Activated T-helper 2 cell treated with anti-CD3 and anti-CD28 coated beads, Interferon-gamma antibody, Interleukin-2, Interleukin-4, amounts not matched to agents 10 μg/mL and 5 μg/mL and 100 μg/mL, durations not matched to agents 14 hours and 24 hours and 36 hours (primary cell): ENCODE measurements at regions not wholly inside any gene's neighbourhood (a gene's known extent, or its start where the extent isn't known, plus 50 kb on each side); places are given as distances from the start of the nearest gene placed in this dataset.

Experiments
- DNase-seq: peaks from one replicate; pipeline ENCODE4 v3.0.0; 2021; ENCODE audit warnings: low spot score
- H3K27ac Mint-ChIP-seq: one replicate; pipeline ENCODE4 v1.8.0; 2021; ENCODE audit warnings: mixed read lengths
- H3K27me3 Mint-ChIP-seq: one replicate; pipeline ENCODE4 v1.8.0; 2021; ENCODE audit warnings: low read depth, mixed read lengths
- H3K36me3 Mint-ChIP-seq: one replicate; pipeline ENCODE4 v1.8.0; 2021; ENCODE audit warnings: low read depth, mixed read lengths
- H3K4me1 Mint-ChIP-seq: one replicate; pipeline ENCODE4 v1.8.0; 2021; ENCODE audit warnings: low read depth, mixed read lengths
- H3K4me3 Mint-ChIP-seq: one replicate; pipeline ENCODE4 v1.8.0; 2021; ENCODE audit warnings: low read depth, mild to moderate bottlenecking, moderate library complexity, mixed read lengths
- H3K9me3 Mint-ChIP-seq: one replicate; pipeline ENCODE4 v1.8.0; 2021; ENCODE audit warnings: mixed read lengths
- intact Hi-C: fragments of 100-400 bp; cut with micrococcal nuclease; formaldehyde crosslinking; loops from one replicate; pipeline ENCODE4 v1.15.1; 2023

- Mint-ChIP-seq H3K36me3 (no peaks in the 10 kb centered on the region), H3K9me3 (no peaks in the 10 kb centered on the region), H3K4me3 (no peak overlapping the region), H3K4me1 (no peaks in the 10 kb centered on the region), H3K27me3 (no peaks in the 10 kb centered on the region), H3K27ac (no peak overlapping the region)
- intact Hi-C loops = no loop called here
- DNase-seq = no peak
These were observed 491.0 kb downstream of the TBC1D4 start for GRCh38 chr13:74990992-74991391.

- H3K9me3 Mint-ChIP-seq = no peaks in the 10 kb centered on the region
- no peak for DNase-seq
- H3K36me3 Mint-ChIP-seq = no peaks in the 10 kb centered on the region
- intact Hi-C loops = no loop called here
- no peak overlapping the region for H3K4me3 Mint-ChIP-seq
- no peaks in the 10 kb centered on the region for H3K27me3 Mint-ChIP-seq
- no peak overlapping the region for H3K27ac Mint-ChIP-seq
- no peaks in the 10 kb centered on the region for H3K4me1 Mint-ChIP-seq
These were observed 494.8 kb downstream of the TBC1D4 start for GRCh38 chr13:74987124-74987690.

- no peak for DNase-seq
- H3K4me3 Mint-ChIP-seq = no peak overlapping the region
- no peaks in the 10 kb centered on the region for H3K36me3 Mint-ChIP-seq
- intact Hi-C loops = no loop called here
- H3K27me3 Mint-ChIP-seq = no peaks in the 10 kb centered on the region
- no peaks in the 10 kb centered on the region for H3K9me3 Mint-ChIP-seq
- no peak overlapping the region for H3K27ac Mint-ChIP-seq
- no peaks in the 10 kb centered on the region for H3K4me1 Mint-ChIP-seq
These were observed 495.4 kb downstream of the TBC1D4 start for GRCh38 chr13:74986609-74987008.

- Mint-ChIP-seq H3K4me1 (no peaks in the 10 kb centered on the region), H3K4me3 (no peak overlapping the region), H3K9me3 (no peaks in the 10 kb centered on the region), H3K27me3 (no peaks in the 10 kb centered on the region), H3K36me3 (no peaks in the 10 kb centered on the region), H3K27ac (no peak overlapping the region)
- DNase-seq = no peak
- intact Hi-C loops = no loop called here
These were observed 502.3 kb downstream of the TBC1D4 start for GRCh38 chr13:74979703-74980102.

GRCh38 chr13:74978591-74978990 lies 503.4 kb downstream of the TBC1D4 start:
- Mint-ChIP-seq H3K27me3 (no peaks in the 10 kb centered on the region), H3K9me3 (no peaks in the 10 kb centered on the region), H3K27ac (no peak overlapping the region), H3K4me3 (no peak overlapping the region), H3K4me1 (no peaks in the 10 kb centered on the region), H3K36me3 (no peaks in the 10 kb centered on the region)
- no peak for DNase-seq
- intact Hi-C loops = no loop called here

GRCh38 chr13:74977498-74977897 lies 504.5 kb downstream of the TBC1D4 start:
- Mint-ChIP-seq H3K4me3 (no peak overlapping the region), H3K4me1 (no peaks in the 10 kb centered on the region), H3K27ac (no peak overlapping the region), H3K36me3 (no peaks in the 10 kb centered on the region), H3K9me3 (no peaks in the 10 kb centered on the region), H3K27me3 (no peaks in the 10 kb centered on the region)
- intact Hi-C loops = no loop called here
- DNase-seq = no peak

GRCh38 chr13:74975111-74975510 lies 506.9 kb downstream of the TBC1D4 start:
- Mint-ChIP-seq H3K9me3 (no peaks in the 10 kb centered on the region), H3K27ac (no peak overlapping the region), H3K36me3 (no peaks in the 10 kb centered on the region), H3K4me1 (no peaks in the 10 kb centered on the region), H3K27me3 (no peaks in the 10 kb centered on the region), H3K4me3 (no peak overlapping the region)
- DNase-seq = no peak
- intact Hi-C loops = no loop called here

- Mint-ChIP-seq H3K4me3 (no peak overlapping the region), H3K9me3 (no peaks in the 10 kb centered on the region), H3K36me3 (no peaks in the 10 kb centered on the region), H3K4me1 (no peaks in the 10 kb centered on the region), H3K27me3 (no peaks in the 10 kb centered on the region), H3K27ac (no peak overlapping the region)
- intact Hi-C loops = no loop called here
- DNase-seq = no peak
These were observed 507.8 kb downstream of the TBC1D4 start for GRCh38 chr13:74973935-74974879.

- Mint-ChIP-seq H3K4me1 (no peaks in the 10 kb centered on the region), H3K9me3 (no peaks in the 10 kb centered on the region), H3K27ac (no peak overlapping the region), H3K4me3 (no peak overlapping the region), H3K27me3 (no peaks in the 10 kb centered on the region), H3K36me3 (no peaks in the 10 kb centered on the region)
- intact Hi-C loops = no loop called here
- no peak for DNase-seq
These were observed 512.5 kb downstream of the TBC1D4 start for GRCh38 chr13:74969419-74969818.

GRCh38 chr13:74966814-74967424 lies 515.0 kb downstream of the TBC1D4 start:
- no peak overlapping the region for H3K27ac Mint-ChIP-seq
- H3K9me3 Mint-ChIP-seq = no peaks in the 10 kb centered on the region
- H3K4me1 Mint-ChIP-seq = no peaks in the 10 kb centered on the region
- H3K36me3 Mint-ChIP-seq = no peaks in the 10 kb centered on the region
- intact Hi-C loops = no loop called here
- no peak for DNase-seq
- H3K27me3 Mint-ChIP-seq = no peaks in the 10 kb centered on the region
- H3K4me3 Mint-ChIP-seq = no peak overlapping the region

- Mint-ChIP-seq H3K4me3 (no peak overlapping the region), H3K4me1 (no peaks in the 10 kb centered on the region), H3K9me3 (no peaks in the 10 kb centered on the region), H3K27ac (no peak overlapping the region), H3K36me3 (no peaks in the 10 kb centered on the region), H3K27me3 (no peaks in the 10 kb centered on the region)
- no peak for DNase-seq
- intact Hi-C loops = no loop called here
These were observed 515.7 kb downstream of the TBC1D4 start for GRCh38 chr13:74966275-74966674.

- DNase-seq = no peak
- Mint-ChIP-seq H3K9me3 (peaks cover 17% of the 10 kb centered on the region), H3K36me3 (no peaks in the 10 kb centered on the region), H3K4me3 (no peak overlapping the region), H3K27me3 (no peaks in the 10 kb centered on the region), H3K27ac (no peak overlapping the region), H3K4me1 (no peaks in the 10 kb centered on the region)
- intact Hi-C loops = no loop called here
These were observed 536.3 kb downstream of the TBC1D4 start for GRCh38 chr13:74945637-74946036.
